ENCODE measurements at regions not wholly inside any gene's neighbourhood (a gene's known extent, or its start where the extent isn't known, plus 50 kb on each side); places are given as distances from the start of the nearest gene placed in this dataset.

GRCh38 chr10:130623680-130624267 lies 487.6 kb downstream of the GLRX3 start:
- no peak for DNase-seq (ENCODE audit: low read depth)
- no peak overlapping the region for H3K9ac ChIP-seq (ENCODE audit: low read length)
- H3K27me3 ChIP-seq (replicated peaks; ENCODE audit: control insufficient read depth, insufficient read depth, low read length): no peaks in the 10 kb centered on the region

GRCh38 chr10:130627346-130628045 lies 491.3 kb downstream of the GLRX3 start:
- Histone ChIP-seq H3K27me3 (replicated peaks; ENCODE audit: control insufficient read depth, insufficient read depth, low read length) (no peaks in the 10 kb centered on the region), H3K4me1 (ENCODE audit: control insufficient read depth, insufficient read depth, low read length) (no peaks in the 10 kb centered on the region), H3K9ac (ENCODE audit: low read length) (no peak overlapping the region), H3K4me3 (ENCODE audit: low read length) (no peak overlapping the region), H3K36me3 (ENCODE audit: control insufficient read depth, insufficient read depth, low read length, severe bottlenecking) (no peaks in the 10 kb centered on the region), H3K9me3 (ENCODE audit: control insufficient read depth, low read length) (no peaks in the 10 kb centered on the region)
- no peak for DNase-seq (ENCODE audit: low read depth)

More at GRCh38 chr10:130623680-130624267, 487.6 kb downstream of the GLRX3 start:
- Histone ChIP-seq H3K36me3 (ENCODE audit: control insufficient read depth, insufficient read depth, low read length, severe bottlenecking) (no peaks in the 10 kb centered on the region), H3K9me3 (ENCODE audit: control insufficient read depth, low read length) (no peaks in the 10 kb centered on the region), H3K4me3 (ENCODE audit: low read length) (no peak overlapping the region), H3K4me1 (ENCODE audit: control insufficient read depth, insufficient read depth, low read length) (no peaks in the 10 kb centered on the region)

- Histone ChIP-seq H3K4me1 (ENCODE audit: control insufficient read depth, insufficient read depth, low read length) (no peaks in the 10 kb centered on the region), H3K4me3 (ENCODE audit: low read length) (no peak overlapping the region), H3K9ac (ENCODE audit: low read length) (no peak overlapping the region), H3K9me3 (ENCODE audit: control insufficient read depth, low read length) (no peaks in the 10 kb centered on the region), H3K36me3 (ENCODE audit: control insufficient read depth, insufficient read depth, low read length, severe bottlenecking) (no peaks in the 10 kb centered on the region), H3K27me3 (replicated peaks; ENCODE audit: control insufficient read depth, insufficient read depth, low read length) (no peaks in the 10 kb centered on the region)
- DNase-seq (ENCODE audit: low read depth): no peak
These were observed 493.9 kb downstream of the GLRX3 start for GRCh38 chr10:130630135-130630534.

GRCh38 chr10:130631142-130632096 lies 495.2 kb downstream of the GLRX3 start:
- no peak for DNase-seq (ENCODE audit: low read depth)
- Histone ChIP-seq H3K27me3 (replicated peaks; ENCODE audit: control insufficient read depth, insufficient read depth, low read length) (no peaks in the 10 kb centered on the region), H3K9ac (ENCODE audit: low read length) (no peak overlapping the region), H3K4me3 (ENCODE audit: low read length) (no peak overlapping the region), H3K9me3 (ENCODE audit: control insufficient read depth, low read length) (no peaks in the 10 kb centered on the region), H3K36me3 (ENCODE audit: control insufficient read depth, insufficient read depth, low read length, severe bottlenecking) (no peaks in the 10 kb centered on the region), H3K4me1 (ENCODE audit: control insufficient read depth, insufficient read depth, low read length) (no peaks in the 10 kb centered on the region)

GRCh38 chr10:130634816-130635215 lies 498.6 kb downstream of the GLRX3 start:
- H3K9me3 ChIP-seq (ENCODE audit: control insufficient read depth, low read length): no peaks in the 10 kb centered on the region
- no peaks in the 10 kb centered on the region for H3K36me3 ChIP-seq (ENCODE audit: control insufficient read depth, insufficient read depth, low read length, severe bottlenecking)
- H3K4me3 ChIP-seq (ENCODE audit: low read length): no peak overlapping the region
- H3K27me3 ChIP-seq (replicated peaks; ENCODE audit: control insufficient read depth, insufficient read depth, low read length): no peaks in the 10 kb centered on the region
- no peak overlapping the region for H3K9ac ChIP-seq (ENCODE audit: low read length)
- H3K4me1 ChIP-seq (ENCODE audit: control insufficient read depth, insufficient read depth, low read length): no peaks in the 10 kb centered on the region
- DNase-seq (ENCODE audit: low read depth): no peak

GRCh38 chr10:130635528-130635927 lies 499.3 kb downstream of the GLRX3 start:
- DNase-seq (ENCODE audit: low read depth): no peak
- Histone ChIP-seq H3K9ac (ENCODE audit: low read length) (no peak overlapping the region), H3K27me3 (replicated peaks; ENCODE audit: control insufficient read depth, insufficient read depth, low read length) (no peaks in the 10 kb centered on the region), H3K4me3 (ENCODE audit: low read length) (no peak overlapping the region), H3K4me1 (ENCODE audit: control insufficient read depth, insufficient read depth, low read length) (no peaks in the 10 kb centered on the region), H3K9me3 (ENCODE audit: control insufficient read depth, low read length) (no peaks in the 10 kb centered on the region), H3K36me3 (ENCODE audit: control insufficient read depth, insufficient read depth, low read length, severe bottlenecking) (no peaks in the 10 kb centered on the region)

DNA sequence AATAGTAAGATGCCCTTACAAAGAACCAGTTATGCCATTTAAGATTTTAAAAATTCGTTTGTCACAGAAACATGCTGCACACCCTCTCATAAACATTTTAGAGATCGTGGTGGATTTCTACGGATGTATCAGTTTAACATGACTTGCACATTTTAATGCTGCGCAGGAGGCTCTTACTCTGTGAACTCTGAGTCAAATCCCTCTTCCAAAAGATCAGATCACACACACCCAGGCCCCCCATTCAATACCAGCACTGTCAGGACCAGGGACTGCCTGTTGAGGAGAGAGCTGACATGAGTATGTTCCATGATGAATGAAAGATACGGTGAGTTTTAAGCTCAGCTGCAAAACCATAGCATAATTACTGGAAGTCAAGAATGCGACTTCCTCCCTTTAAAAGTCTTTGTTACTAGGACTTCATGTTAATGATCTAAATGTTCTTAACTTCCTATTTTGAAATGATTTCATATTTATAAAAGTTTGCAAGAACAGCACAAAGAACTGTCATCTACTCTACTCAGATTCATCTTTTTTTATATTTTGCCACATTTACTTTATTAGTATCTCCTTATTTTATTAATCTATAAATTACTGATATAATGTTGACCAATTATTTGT lies 500.2 kb downstream of the GLRX3 start:
- Histone ChIP-seq H3K9me3 (ENCODE audit: control insufficient read depth, low read length) (peaks cover 1% of the 10 kb centered on the region), H3K4me3 (ENCODE audit: low read length) (no peak overlapping the region), H3K36me3 (ENCODE audit: control insufficient read depth, insufficient read depth, low read length, severe bottlenecking) (no peaks in the 10 kb centered on the region), H3K27me3 (replicated peaks; ENCODE audit: control insufficient read depth, insufficient read depth, low read length) (no peaks in the 10 kb centered on the region), H3K9ac (ENCODE audit: low read length) (no peak overlapping the region), H3K4me1 (ENCODE audit: control insufficient read depth, insufficient read depth, low read length) (no peaks in the 10 kb centered on the region)
- no peak for DNase-seq (ENCODE audit: low read depth)

GRCh38 chr10:130637089-130637676 lies 501.0 kb downstream of the GLRX3 start:
- Histone ChIP-seq H3K27me3 (replicated peaks; ENCODE audit: control insufficient read depth, insufficient read depth, low read length) (no peaks in the 10 kb centered on the region), H3K4me1 (ENCODE audit: control insufficient read depth, insufficient read depth, low read length) (no peaks in the 10 kb centered on the region), H3K9me3 (ENCODE audit: control insufficient read depth, low read length) (peaks cover 4% of the 10 kb centered on the region), H3K36me3 (ENCODE audit: control insufficient read depth, insufficient read depth, low read length, severe bottlenecking) (no peaks in the 10 kb centered on the region), H3K4me3 (ENCODE audit: low read length) (no peak overlapping the region), H3K9ac (ENCODE audit: low read length) (no peak overlapping the region)
- no peak for DNase-seq (ENCODE audit: low read depth)

GRCh38 chr10:130638991-130639390 lies 502.8 kb downstream of the GLRX3 start:
- Histone ChIP-seq H3K9me3 (ENCODE audit: control insufficient read depth, low read length) (peaks cover 4% of the 10 kb centered on the region), H3K27me3 (replicated peaks; ENCODE audit: control insufficient read depth, insufficient read depth, low read length) (no peaks in the 10 kb centered on the region), H3K4me3 (ENCODE audit: low read length) (no peak overlapping the region), H3K9ac (ENCODE audit: low read length) (no peak overlapping the region), H3K4me1 (ENCODE audit: control insufficient read depth, insufficient read depth, low read length) (no peaks in the 10 kb centered on the region), H3K36me3 (ENCODE audit: control insufficient read depth, insufficient read depth, low read length, severe bottlenecking) (no peaks in the 10 kb centered on the region)
- DNase-seq (ENCODE audit: low read depth): no peak

GRCh38 chr10:130642926-130643325 lies 506.7 kb downstream of the GLRX3 start:
- Histone ChIP-seq H3K36me3 (ENCODE audit: control insufficient read depth, insufficient read depth, low read length, severe bottlenecking) (no peaks in the 10 kb centered on the region), H3K27me3 (replicated peaks; ENCODE audit: control insufficient read depth, insufficient read depth, low read length) (no peaks in the 10 kb centered on the region), H3K4me3 (ENCODE audit: low read length) (no peak overlapping the region), H3K4me1 (ENCODE audit: control insufficient read depth, insufficient read depth, low read length) (no peaks in the 10 kb centered on the region), H3K9me3 (ENCODE audit: control insufficient read depth, low read length) (peaks cover 4% of the 10 kb centered on the region), H3K9ac (ENCODE audit: low read length) (no peak overlapping the region)
- no peak for DNase-seq (ENCODE audit: low read depth)
